Amniotic stem cell (primary cell): ENCODE measurements at regions not wholly inside any gene's neighbourhood (a gene's known extent, or its start where the extent isn't known, plus 50 kb on each side); places are given as distances from the start of the nearest gene placed in this dataset.
A peak's percentile ranks its signal among the peaks of the same experiment; 100 is the strongest.

Source experiments
- DNase-seq: peaks from one replicate; lab custom pipeline; 2025; lab: John Stamatoyannopoulos, UW

DNA sequence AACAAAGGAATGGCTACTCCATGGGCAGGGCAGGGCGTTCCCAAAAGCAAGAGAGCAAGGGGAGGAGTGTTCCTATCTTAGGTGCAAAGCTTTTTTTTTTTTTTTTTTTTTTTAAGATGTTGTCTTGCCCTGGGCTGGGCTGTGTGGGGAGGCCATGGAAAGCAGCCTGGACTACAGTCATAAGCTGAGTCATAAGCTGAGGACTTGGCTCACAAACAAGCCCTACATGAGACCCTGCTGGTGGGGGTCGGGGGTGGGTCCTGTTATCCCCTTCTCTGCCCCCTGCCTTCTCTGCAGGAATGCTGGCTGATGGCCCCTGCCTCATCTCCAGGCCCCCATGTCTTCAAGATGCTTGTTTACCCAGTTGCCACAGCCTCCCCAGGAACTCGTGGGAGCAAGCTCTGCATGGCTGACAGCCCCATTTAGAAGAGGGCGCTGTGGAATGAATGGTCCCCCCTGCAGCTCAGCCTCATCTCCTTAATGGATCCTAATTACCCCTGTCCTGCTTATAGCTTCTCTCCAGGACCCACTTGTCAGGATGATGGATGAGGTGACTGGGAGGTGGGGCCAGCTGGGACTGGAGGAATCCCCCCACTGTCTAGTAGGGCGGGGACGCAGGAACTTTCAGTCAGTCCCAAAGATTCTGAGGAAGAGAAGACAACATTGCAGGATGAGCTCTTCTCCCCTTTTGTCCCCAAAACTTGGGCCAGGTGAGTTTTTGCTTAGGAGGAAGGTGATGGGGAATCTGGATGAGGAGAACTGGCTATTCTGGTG lies 340.8 kb upstream of the PODXL start:
- DNase-seq, result no peak

DNA sequence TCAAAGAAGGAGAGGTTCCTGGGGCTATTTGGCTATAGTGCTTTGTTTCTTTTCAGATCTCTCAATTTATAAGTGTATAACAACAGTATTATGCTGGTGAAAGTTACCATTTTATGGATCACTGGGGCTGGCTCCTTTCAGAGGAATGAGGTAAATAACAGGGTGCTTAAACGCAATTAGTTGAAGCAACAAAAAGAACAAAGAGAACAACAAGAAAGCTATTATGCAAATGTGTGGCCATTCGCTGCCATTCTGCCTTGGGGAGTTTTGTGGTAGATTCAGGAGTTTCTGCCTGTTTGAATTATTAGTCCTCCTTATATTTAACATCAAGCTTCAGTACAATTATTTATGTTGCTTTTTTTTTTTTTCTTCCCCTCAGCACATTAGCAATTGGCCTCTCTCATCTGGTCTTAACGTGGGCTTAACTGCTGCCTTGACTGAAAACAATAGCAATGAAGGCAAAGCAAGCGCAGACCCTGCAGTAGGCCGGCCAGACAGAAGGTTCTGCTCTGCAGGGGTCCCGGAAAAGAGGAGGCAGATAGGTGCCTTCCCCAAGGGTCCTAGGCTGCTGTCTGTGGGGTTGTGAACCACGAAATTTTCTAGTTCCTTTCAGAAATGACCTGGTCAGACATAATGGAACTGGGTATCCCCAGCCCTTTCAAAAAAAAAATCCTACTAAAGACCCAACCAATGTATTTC lies 339.9 kb upstream of the PODXL start:
- no peak for DNase-seq

DNA sequence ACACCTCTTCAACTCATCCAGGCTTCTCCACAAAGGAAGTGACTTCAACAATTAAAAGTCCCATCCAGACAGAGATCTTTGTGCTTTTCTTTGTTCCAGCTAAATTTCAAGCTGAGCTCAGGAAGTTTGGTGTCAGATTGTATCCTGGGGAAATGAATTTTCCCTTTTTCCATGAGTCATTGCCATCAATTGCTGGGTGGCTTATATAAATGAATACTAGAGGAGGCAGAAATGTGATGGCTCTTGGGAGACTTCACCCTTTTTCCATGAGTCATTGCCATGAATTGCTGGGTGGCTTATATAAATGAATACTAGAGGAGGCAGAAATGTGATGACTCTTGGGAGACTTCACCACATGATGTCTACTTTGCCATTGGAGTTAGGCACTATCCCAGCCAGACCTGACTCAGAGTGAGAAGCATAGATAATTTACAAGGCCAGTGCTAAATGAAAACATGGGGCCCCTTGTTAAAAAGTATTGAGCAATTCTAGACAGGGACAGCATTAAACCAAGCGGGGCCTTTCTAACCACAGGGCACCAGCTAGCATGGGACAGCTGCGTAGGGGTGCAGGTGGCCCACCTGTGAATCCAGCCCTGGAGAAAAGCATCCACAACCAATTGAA lies 339.2 kb upstream of the PODXL start:
- peak; percentile 93 for DNase-seq

DNA sequence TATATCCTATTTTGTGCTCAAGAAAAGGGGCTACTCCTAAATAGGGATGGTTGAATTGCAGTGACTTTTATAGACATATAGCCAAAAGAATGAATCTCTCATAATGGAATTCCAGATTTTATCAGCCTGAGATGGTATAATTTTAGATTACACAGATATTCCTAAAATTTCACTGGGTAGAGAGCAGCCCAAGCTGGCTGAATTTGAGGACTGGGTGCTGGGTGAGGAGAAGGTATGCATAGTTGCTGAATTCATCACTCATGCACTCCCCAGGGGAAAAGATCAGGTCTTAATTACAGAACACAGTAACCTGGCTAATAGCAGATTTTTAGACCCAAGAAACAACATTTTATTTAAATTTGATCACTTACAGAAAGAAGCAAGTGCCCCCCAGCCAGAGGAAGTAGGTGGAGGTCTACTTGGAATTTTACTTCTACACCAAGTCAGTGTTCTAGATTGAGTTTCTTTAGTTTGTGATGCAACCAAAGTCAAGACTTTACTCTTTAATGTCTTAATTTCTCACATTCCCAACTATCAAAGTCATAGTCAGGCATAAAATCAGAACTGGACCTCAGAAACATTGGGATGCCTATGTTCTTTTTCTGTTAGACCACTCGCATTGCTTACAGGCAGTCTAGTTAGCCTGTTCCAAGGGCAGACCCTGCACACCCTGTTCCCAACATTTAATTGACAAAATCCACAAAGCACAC lies 337.4 kb upstream of the PODXL start:
- DNase-seq, result no peak

DNA sequence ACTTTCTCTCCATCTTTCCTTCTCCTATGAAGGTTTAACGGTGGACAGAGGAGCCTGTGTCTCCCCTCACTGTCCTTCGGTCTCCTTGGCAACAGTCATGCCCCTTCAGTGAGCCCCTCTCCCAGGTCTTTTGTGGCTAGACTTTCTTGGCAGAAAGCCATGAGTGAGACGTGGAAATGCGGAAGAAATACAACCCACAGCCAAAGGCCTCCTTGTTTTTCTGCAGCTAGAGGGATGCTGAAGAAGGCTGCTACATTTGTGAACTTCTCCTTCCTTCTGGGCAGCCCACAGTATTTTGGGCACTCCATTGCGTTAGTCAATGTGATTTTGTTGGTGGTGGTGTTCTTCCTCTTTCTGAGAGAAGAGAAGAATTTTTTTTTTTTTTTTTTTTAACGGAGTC lies 333.7 kb upstream of the PODXL start:
- DNase-seq, result no peak

DNA sequence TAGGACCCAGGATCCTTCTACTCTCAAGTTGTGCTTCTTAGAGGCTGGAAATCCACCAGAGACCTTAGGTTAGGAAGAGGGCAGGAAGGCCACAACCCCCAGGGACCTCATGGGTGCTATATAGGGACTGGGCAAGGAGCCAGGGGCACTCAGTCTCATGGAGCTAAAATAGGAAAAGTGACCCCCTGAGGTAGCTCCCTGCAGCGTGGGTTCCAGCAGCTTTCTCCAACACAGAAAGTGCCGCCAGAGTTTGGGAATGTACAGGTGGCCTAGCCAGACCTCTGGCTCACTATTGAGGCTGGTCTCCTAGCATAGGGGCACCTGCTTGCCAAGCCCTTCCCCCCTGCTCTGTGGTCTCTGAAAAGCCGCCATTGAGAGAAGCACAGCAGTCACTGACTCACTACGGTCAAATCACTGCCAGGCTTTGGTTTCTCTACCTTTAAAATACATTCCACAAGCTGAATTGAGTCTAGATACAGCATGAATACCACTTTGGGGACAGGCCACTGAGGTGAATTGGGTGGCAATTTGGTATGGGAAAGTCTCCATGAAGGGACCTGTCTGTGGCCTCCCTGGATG lies 333.2 kb upstream of the PODXL start:
- no peak for DNase-seq

DNA sequence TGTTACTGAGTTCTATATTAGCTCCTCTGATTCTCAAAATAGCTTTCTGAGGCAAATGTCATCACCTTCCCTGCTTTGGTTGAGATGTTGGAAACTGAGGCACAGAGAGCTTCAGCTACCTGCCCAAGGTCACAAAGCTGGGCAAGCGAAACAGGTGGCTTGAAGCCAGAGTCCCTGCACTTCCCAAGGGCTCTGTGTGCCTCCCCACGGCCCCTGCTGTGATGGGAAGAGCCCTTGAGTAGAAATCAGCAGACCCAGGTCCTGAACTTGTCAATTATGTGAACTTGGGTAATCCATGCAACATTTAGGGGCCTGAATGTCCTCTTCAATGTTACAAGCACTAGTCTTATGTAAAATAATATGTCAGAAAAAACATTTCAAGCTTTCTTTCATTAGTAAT lies 327.3 kb upstream of the PODXL start:
- DNase-seq, result no peak

DNA sequence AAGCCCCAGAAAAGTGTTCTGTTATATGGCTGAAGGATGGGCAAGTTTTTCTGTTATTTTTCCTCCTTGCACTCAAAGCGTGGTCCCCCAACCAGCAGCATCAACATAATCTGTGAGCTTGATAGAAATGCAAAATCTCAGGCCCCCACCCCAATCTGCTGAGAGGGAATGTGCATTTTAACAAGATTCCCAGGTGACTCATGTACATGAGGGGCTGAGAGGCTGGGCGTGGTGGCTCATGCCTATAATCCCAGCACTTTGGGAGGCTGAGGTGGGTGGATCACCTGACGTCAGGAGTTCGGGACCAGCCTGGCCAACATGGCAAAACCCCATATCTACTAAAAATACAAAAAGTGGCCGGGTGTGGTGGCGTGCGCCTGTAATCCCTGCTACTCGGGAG lies 326.8 kb upstream of the PODXL start:
- no peak for DNase-seq

DNA sequence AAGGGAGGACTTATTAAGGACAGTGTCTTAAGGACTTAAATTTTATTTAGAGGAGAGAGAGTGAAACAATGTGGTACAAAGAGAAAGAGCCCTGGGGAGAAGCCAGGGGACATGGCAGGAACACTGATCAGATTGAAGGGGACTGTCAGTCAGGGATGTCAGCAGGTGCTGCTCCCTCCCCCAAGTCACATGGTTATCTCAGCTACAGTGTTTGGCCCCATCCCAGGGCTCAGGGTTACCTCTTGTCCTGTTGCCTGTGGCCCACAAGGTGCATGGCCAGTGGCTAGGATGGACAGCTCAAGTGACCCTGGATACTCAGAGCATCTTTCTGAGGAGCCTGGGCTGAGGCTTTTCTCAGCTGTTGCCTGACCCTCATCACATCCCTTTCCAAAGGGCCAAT lies 325.9 kb upstream of the PODXL start:
- no peak for DNase-seq

DNA sequence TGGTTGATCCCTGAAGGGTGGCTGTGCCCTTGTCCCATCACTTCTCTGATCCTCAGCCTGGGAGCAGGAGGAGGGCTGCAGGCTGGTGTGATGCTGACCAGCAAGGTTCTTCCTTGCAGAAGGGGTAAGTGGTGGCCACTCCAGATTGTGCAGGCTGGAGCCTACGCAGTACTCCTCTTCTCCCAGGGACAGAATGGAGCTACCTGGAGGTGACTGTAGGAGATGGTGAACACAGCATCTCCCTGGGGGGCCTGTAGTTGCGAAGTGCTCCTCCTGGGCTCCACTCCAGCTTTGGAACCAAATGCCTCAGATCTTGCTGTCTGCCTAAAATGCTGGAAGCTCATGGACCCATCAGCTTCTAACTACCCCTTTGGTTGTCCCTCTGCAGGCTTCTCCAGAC lies 323.6 kb upstream of the PODXL start:
- DNase-seq, result no peak

DNA sequence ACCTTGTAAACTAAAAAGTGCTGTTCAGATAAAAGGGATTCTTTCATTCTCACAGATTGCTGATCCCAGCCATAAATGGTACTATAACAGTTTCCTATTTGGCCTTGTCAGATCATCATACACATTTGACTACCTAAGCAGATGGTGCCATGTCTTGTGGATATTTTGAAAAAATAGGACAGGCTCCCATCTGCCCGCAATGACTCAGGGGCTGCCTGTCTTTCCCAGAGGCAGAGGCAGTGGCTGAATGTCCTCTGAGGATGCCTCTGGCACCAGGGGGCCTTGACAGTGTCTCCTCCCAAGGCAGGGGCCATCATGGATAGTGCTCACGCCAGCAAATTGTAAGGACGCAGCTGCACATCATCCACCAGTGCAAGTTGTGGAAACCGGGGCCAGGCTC lies 323.0 kb upstream of the PODXL start:
- DNase-seq, result no peak

DNA sequence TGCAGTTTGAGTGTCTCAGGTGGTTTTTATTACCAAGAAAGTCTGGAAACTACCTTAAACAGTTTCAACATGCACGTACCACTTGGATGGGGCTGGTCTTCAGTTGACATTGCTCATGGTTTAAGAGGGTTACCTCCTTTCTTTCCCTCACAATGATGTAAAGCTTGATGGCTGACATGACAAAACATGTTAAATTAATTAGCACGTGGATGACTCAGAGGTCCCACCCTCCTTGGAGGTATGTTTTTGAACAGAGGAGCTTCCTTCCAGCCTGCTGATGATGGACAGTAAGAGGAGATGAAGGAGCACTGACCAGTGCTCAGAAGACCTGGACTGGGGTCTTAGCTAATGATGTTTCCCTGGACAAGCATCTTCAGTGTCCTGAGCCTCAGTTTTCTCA lies 322.3 kb upstream of the PODXL start:
- DNase-seq, result no peak

DNA sequence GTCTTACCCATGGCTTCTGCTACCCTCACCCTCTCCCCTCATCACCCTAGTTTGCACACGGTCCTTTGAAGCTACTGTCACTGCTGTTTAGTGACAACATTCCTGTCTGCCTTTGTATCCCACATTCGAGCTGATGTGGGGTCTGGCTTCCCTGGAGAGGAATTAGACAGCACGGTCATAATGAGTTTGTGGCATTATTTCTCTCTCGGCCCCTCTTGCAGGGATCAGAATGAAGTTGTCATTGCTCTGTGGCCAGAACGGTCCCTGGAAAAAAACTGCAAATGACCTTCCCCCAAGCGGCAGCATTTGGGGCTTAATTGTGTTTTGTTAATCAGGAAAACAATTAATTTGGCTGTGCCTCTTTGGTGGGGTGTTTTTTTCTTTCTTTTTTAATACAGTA lies 317.2 kb upstream of the PODXL start:
- no peak for DNase-seq

DNA sequence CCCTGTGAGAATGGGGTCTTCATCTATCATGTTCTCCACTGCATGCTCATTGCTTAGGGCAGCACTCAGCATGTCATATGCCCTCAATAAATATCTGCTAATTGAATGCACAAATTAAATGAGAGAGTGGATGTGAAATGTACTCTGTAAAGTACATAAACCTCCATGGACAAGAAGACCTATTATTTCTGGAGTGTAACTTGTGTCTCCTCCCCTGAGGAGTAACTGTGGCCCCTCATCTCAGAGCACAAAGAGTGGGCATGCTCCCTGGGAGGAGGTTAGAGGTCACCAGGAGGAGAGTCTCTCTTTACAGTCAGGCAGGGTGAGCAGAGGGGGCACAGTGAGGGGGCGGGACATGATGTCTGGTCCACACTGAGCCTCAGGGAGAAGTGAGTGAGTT lies 313.6 kb upstream of the PODXL start:
- DNase-seq, result no peak

DNA sequence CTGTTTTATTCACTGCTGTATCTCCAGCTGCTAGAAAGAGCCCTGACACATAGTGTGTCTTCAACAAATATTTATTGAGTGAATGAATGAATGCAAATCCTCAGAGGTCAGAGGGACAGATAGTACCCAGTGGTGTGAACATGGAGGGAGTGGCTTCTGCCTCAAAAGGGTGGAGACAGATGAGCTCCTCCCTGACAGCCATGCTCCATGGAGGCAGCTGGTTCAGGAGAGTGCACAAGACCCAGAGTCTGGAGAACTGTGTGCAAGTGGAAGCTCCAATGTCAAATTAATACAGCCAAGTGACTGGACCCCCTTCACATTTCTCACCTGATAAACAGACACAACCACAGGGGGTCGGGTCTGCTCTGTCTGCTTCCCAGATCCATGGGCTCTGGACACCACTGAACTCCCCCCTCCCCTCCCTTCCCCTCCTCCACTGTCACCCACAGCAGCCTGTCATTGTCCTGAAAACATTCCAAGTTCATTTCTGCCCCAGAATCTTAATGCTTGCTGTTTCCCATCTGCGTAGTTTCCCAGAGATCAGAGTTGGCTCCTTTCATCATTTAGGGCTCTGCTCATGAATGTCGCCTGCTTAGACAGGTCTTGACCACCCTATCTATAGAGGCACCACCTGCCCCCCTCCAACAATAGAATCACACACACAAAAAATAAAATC lies 312.9 kb upstream of the PODXL start:
- no peak for DNase-seq

DNA sequence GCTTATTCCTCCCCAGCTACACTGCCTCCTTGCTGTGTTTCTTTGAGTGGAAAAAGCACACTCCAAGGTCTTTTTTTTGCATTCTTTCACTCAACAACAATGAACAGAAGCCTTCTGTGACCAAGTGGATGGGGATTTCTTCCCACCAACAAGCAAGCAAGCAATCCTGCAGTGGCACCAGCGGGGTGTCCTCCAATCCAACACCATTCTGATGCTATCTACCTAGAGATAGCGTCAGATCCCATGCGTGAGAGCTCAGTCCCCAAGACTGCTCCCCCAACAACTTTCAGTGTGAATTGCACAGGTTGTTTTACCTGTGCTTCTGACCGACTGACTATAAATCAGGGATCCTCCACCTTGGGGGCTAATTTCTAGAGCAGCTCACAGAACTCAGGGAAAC lies 311.0 kb upstream of the PODXL start:
- no peak for DNase-seq

DNA sequence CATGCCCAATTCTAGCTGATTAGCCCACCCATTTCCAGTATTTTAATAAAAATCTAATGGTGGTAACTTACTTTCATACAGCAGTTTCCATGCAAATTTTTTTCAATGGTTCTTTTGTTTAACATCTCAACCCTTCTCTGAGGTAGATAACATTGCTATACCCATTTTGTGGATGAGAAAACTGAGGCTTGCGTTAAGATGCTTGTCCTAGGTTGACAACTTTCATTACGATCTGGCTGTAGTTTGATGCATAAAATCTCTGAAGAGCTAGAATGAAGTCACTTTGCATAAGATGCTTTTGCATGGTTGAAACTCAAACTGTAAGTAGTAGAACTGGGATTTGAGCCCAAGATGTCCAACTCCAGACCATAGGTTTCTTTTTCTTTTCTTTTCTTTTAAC lies 309.5 kb upstream of the PODXL start:
- no peak for DNase-seq

DNA sequence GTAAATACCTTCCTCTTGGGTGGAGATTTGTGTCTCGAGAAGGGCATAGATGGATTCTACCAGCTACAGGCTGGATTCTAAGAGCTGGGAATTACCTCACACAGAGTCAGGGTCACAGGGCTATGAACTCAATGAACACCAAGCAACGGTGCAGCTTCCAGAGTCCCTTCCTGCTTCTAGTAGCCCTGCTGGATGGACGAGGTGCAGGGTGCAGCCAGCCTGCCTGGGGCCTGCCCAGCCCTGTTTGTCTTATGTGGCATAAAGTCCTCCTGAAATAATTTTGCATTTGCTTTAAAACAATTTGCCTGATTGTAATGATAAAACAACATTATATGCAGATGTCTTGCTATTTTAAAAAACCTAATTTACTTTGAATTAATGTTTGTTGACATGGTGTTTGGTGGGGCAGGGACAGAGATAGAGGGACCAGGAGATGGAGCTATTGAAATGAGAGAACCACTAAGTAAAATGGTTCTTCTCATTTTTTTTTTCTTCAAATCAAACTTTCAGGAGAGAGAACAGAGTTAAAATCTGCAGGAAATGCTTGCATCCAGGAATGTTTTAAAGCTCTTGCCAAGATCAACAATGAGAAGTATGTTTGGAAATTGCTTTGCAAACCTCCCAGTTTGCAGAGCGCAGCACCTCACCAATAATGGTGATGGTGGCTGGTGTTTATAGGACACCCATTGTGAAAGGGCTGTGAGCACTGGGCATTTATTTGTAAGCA lies 305.4 kb upstream of the PODXL start:
- no peak for DNase-seq

DNA sequence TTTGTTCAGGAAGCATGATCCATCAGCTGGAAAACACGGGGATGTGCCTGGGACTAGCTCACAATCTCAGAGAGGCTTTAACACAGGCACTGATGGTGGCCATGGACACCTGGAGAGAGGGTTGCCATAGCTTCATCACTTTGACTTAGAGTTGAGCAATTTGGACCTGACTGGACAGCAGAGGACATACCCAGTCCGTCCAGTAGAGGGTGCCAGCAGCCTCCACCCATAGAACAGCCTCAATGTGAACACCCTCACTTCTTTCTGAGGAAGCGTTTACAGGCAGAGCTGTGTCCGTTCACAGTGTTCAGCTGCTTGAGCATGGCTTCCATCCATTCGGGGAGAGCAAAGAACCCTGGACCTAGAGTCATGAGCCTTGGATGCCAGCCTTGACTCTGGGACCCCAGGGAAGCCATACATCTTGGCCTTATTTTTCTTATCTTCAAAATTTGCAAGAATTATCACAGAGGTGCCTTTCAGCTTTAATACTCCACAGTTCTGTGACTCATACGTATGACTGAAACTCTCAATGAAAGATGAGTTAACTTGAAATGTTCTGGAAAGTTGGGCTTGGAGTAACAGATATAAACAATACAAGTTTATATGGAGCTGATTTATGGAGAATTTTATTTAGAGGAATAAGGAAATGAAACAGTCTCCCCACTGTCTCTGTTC lies 302.9 kb upstream of the PODXL start:
- DNase-seq, result peak; percentile 18

DNA sequence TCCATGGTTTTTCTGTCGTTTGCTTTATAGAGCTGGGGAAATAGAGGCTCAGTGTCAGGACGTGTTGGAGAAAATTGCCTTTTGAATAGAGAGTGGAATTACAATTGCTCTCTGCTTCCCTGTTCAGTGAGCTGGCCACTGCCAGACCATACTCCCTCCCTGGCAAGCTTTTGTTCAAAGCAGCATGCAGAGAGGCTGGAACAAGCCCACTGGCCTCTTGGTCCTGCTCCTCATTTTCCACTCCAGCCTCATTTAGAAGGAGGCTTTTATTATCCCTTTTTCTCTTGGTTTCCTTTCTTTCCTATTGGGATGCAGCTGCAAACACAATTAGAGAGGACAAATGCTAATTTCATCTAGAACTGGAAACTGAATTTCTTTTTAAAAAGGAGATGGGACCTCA lies 302.2 kb upstream of the PODXL start:
- no peak for DNase-seq

DNA sequence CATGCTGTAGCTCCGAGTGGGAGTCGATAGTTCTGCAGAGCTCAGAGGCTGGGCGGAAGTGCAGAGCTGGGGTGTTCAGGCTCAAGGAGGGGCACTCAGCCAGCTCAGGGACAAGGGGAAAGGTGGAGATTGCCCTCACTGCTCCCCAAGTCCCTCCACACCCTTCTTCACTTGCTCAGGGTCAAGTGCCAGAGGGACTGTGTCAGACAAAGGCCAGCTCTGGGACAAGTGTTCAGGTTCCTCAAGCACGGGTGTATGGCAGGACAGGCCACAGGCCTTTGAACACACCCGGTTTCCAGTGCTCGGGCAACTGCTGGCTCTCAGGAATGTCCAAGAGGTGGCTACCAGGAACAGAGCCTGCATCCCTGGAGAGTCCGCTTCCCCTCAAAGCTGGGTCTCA lies 293.0 kb upstream of the PODXL start:
- no peak for DNase-seq
